ENCODE measurements at regions not wholly inside any gene's neighbourhood (a gene's known extent, or its start where the extent isn't known, plus 50 kb on each side); places are given as distances from the start of the nearest gene placed in this dataset.

GRCh38 chr19:30146346-30146745, 204.3 kb downstream of the URI1 start:
- no peaks in the 10 kb centered on the region for H3K9me3 ChIP-seq (ENCODE audit: control insufficient read depth, low read length)
- H3K27me3 ChIP-seq (ENCODE audit: control insufficient read depth, insufficient read depth, low read length) = no peaks in the 10 kb centered on the region
- no peak overlapping the region for H3K4me2 ChIP-seq (ENCODE audit: low read length)
- no peaks in the 10 kb centered on the region for H3K36me3 ChIP-seq (ENCODE audit: control insufficient read depth, insufficient read depth, low read length)
- no peak for TF ChIP-seq CTCF (IDR thresholded peaks at IDR 0.05)
- H3K79me2 ChIP-seq = no peaks in the 10 kb centered on the region
- no peak overlapping the region for H2AFZ ChIP-seq
- H3K9ac ChIP-seq = no peak overlapping the region
- no peak overlapping the region for H3K27ac ChIP-seq
- no peaks in the 10 kb centered on the region for H3K4me1 ChIP-seq
- H3K4me3 ChIP-seq (ENCODE audit: low read depth, low read length) = no peak overlapping the region

- Histone ChIP-seq H3K4me1 (no peaks in the 10 kb centered on the region), H3K27ac (no peak overlapping the region), H3K9me3 (ENCODE audit: control insufficient read depth, low read length) (no peaks in the 10 kb centered on the region), H3K9ac (no peak overlapping the region), H3K27me3 (ENCODE audit: control insufficient read depth, insufficient read depth, low read length) (no peaks in the 10 kb centered on the region), H2AFZ (no peak overlapping the region), H3K36me3 (ENCODE audit: control insufficient read depth, insufficient read depth, low read length) (no peaks in the 10 kb centered on the region), H3K4me3 (ENCODE audit: low read depth, low read length) (no peak overlapping the region), H3K4me2 (ENCODE audit: low read length) (no peak overlapping the region), H3K79me2 (no peaks in the 10 kb centered on the region)
- no peak for TF ChIP-seq CTCF (IDR thresholded peaks at IDR 0.05)
Observed at GRCh38 chr19:30148039-30148790, 206.2 kb downstream of the URI1 start.

GRCh38 chr19:30148803-30149202, 206.8 kb downstream of the URI1 start:
- TF ChIP-seq CTCF (IDR thresholded peaks at IDR 0.05) = no peak
- Histone ChIP-seq H3K27me3 (ENCODE audit: control insufficient read depth, insufficient read depth, low read length) (no peaks in the 10 kb centered on the region), H3K4me3 (ENCODE audit: low read depth, low read length) (no peak overlapping the region), H3K4me2 (ENCODE audit: low read length) (no peak overlapping the region), H3K9ac (no peak overlapping the region), H3K27ac (no peak overlapping the region), H3K36me3 (ENCODE audit: control insufficient read depth, insufficient read depth, low read length) (no peaks in the 10 kb centered on the region), H3K4me1 (no peaks in the 10 kb centered on the region), H3K79me2 (no peaks in the 10 kb centered on the region), H2AFZ (no peak overlapping the region), H3K9me3 (ENCODE audit: control insufficient read depth, low read length) (no peaks in the 10 kb centered on the region)

GRCh38 chr19:30149300-30149699, 207.3 kb downstream of the URI1 start:
- Histone ChIP-seq H3K4me3 (ENCODE audit: low read depth, low read length) (no peak overlapping the region), H3K36me3 (ENCODE audit: control insufficient read depth, insufficient read depth, low read length) (no peaks in the 10 kb centered on the region), H3K27ac (no peak overlapping the region), H3K27me3 (ENCODE audit: control insufficient read depth, insufficient read depth, low read length) (no peaks in the 10 kb centered on the region), H3K9ac (no peak overlapping the region), H3K4me2 (ENCODE audit: low read length) (no peak overlapping the region), H2AFZ (no peak overlapping the region), H3K4me1 (no peaks in the 10 kb centered on the region), H3K9me3 (ENCODE audit: control insufficient read depth, low read length) (no peaks in the 10 kb centered on the region), H3K79me2 (no peaks in the 10 kb centered on the region)
- TF ChIP-seq CTCF (IDR thresholded peaks at IDR 0.05) = no peak

- TF ChIP-seq CTCF (IDR thresholded peaks at IDR 0.05) = no peak
- Histone ChIP-seq H3K9ac (no peak overlapping the region), H3K9me3 (ENCODE audit: control insufficient read depth, low read length) (no peaks in the 10 kb centered on the region), H3K27me3 (ENCODE audit: control insufficient read depth, insufficient read depth, low read length) (no peaks in the 10 kb centered on the region), H3K36me3 (ENCODE audit: control insufficient read depth, insufficient read depth, low read length) (no peaks in the 10 kb centered on the region), H3K4me1 (no peaks in the 10 kb centered on the region), H3K79me2 (no peaks in the 10 kb centered on the region), H3K4me2 (ENCODE audit: low read length) (no peak overlapping the region), H2AFZ (no peak overlapping the region), H3K4me3 (ENCODE audit: low read depth, low read length) (no peak overlapping the region), H3K27ac (no peak overlapping the region)
Observed at GRCh38 chr19:30150626-30151025, 208.6 kb downstream of the URI1 start.

Data from parathyroid adenoma (tissue), 2 donors.